DOHH2 (cell line): ENCODE measurements at regions not wholly inside any gene's neighbourhood (a gene's known extent, or its start where the extent isn't known, plus 50 kb on each side); places are given as distances from the start of the nearest gene placed in this dataset.

Source experiments
- H3F3A ChIP-seq: fragments of 200-600 bp; sonication (generic), shearing (Covaris generic); 2 replicates; pipeline ENCODE4 v1.6.0; 2016; ENCODE audit warnings: antibody characterized with exemption, mild to moderate bottlenecking; ENCODE audit not compliant: control insufficient read depth, insufficient read depth
- H3K27ac ChIP-seq: fragments of 200-600 bp; sonication (generic); 2 replicates; pipeline ENCODE4 v1.5.1; 2014; ENCODE audit warnings: low read depth, mild to moderate bottlenecking, low read length, moderate library complexity
- H3K27me3 ChIP-seq: fragments of 200-600 bp; sonication (generic); 2 replicates; pipeline ENCODE4 v1.6.1; 2014; ENCODE audit warnings: mild to moderate bottlenecking, low read length, mixed read lengths; ENCODE audit not compliant: control insufficient read depth
- H3K36me3 ChIP-seq: fragments of 200-600 bp; sonication (generic); 2 replicates; pipeline ENCODE4 v1.6.1; 2014; ENCODE audit warnings: mild to moderate bottlenecking, low read length, moderate library complexity, mixed read lengths; ENCODE audit not compliant: control insufficient read depth
- H3K4me1 ChIP-seq: fragments of 200-600 bp; sonication (generic); 2 replicates; pipeline ENCODE4 v1.6.1; 2014; ENCODE audit warnings: mild to moderate bottlenecking, low read length, mixed read lengths; ENCODE audit not compliant: control insufficient read depth
- H3K4me2 ChIP-seq: fragments of 200-600 bp; sonication (generic); 2 replicates; pipeline ENCODE4 v1.6.0; 2014; ENCODE audit warnings: mild to moderate bottlenecking, low read length, moderate library complexity
- H3K4me3 ChIP-seq: fragments of 200-600 bp; sonication (generic); 2 replicates; pipeline ENCODE4 v1.5.1; 2014; ENCODE audit warnings: mild to moderate bottlenecking, low read length, mixed read lengths
- H3K79me2 ChIP-seq: fragments of 200-600 bp; sonication (generic); 2 replicates; pipeline ENCODE4 v1.6.1; 2014; ENCODE audit warnings: mild to moderate bottlenecking, low read length, mixed read lengths; ENCODE audit not compliant: control insufficient read depth
- H3K9me2 ChIP-seq: fragments of 200-600 bp; sonication (generic); replicated peaks from 2 replicates; pipeline ENCODE4 v1.6.1; 2014; ENCODE audit warnings: mild to moderate bottlenecking, low read length, mixed read lengths; ENCODE audit not compliant: control insufficient read depth
- H3K9me3 ChIP-seq: fragments of 200-600 bp; sonication (generic); 2 replicates; pipeline ENCODE4 v1.6.1; 2014; ENCODE audit warnings: antibody characterized with exemption, low read length, mixed read lengths; ENCODE audit not compliant: control insufficient read depth, insufficient read depth
- H4K20me1 ChIP-seq: fragments of 200-600 bp; sonication (generic); 2 replicates; pipeline ENCODE4 v1.6.0; 2014; ENCODE audit warnings: low read depth, mild to moderate bottlenecking, antibody characterized with exemption, low read length, moderate library complexity; ENCODE audit not compliant: control insufficient read depth, insufficient read depth
- EZH2phosphoT487 ChIP-seq: fragments of 200-600 bp; sonication (generic); IDR thresholded peaks from 2 replicates; pipeline ENCODE4 v1.6.1; 2017; ENCODE audit warnings: borderline replicate concordance, mild to moderate bottlenecking, antibody characterized with exemption, low read length, moderate library complexity, mixed read lengths
- TF ChIP-seq, protein P1 (sequence below): fragments of 200-600 bp; sonication (generic); IDR thresholded peaks from one replicate; pipeline ENCODE4 v1.5.1; 2014; ENCODE audit warnings: antibody characterized with exemption, mild to moderate bottlenecking, low read depth, low read length; ENCODE audit not compliant: poor library complexity, severe bottlenecking

DNA sequence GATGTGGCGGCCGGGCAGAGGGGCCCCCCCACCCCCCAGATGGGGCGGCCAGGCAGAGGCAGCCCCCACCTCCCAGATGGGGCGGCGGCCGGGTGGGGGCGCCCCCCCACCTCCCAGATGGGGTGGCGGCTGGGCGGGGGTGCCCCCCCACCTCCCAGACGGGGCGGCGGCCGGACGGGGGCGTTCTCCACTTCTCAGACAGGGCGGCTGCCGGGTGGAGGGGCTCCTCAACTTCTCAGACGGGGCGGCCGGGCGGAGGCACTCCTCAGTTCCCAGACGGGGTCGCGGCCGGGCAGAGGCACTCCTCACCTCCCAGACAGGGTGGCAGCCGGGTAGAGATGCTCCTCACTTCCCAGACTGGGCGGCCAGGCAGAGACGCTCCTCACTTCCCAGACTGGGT, 469.8 kb downstream of the PCNX1 start:
- H3K9me2 ChIP-seq, result no peaks in the 10 kb centered on the region
- H3K4me3 ChIP-seq, result no peak overlapping the region
- H3K36me3 ChIP-seq, result no peaks in the 10 kb centered on the region
- H3K79me2 ChIP-seq, result peaks cover 54% of the 10 kb centered on the region
- H3K9me3 ChIP-seq, result peaks cover 3% of the 10 kb centered on the region; the same call in 1 of the 2 replicates
- no peaks in the 10 kb centered on the region for H3K27me3 ChIP-seq
- no peaks in the 10 kb centered on the region for H4K20me1 ChIP-seq
- H3K4me1 ChIP-seq, result no peaks in the 10 kb centered on the region
- TF ChIP-seq EZH2phosphoT487, result no peak
- TF ChIP-seq, protein P1, sequence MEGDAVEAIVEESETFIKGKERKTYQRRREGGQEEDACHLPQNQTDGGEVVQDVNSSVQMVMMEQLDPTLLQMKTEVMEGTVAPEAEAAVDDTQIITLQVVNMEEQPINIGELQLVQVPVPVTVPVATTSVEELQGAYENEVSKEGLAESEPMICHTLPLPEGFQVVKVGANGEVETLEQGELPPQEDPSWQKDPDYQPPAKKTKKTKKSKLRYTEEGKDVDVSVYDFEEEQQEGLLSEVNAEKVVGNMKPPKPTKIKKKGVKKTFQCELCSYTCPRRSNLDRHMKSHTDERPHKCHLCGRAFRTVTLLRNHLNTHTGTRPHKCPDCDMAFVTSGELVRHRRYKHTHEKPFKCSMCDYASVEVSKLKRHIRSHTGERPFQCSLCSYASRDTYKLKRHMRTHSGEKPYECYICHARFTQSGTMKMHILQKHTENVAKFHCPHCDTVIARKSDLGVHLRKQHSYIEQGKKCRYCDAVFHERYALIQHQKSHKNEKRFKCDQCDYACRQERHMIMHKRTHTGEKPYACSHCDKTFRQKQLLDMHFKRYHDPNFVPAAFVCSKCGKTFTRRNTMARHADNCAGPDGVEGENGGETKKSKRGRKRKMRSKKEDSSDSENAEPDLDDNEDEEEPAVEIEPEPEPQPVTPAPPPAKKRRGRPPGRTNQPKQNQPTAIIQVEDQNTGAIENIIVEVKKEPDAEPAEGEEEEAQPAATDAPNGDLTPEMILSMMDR, result no peak
- H3F3A ChIP-seq, result no peaks in the 10 kb centered on the region; the same call in 1 of the 2 replicates
- no peak overlapping the region for H3K4me2 ChIP-seq
- no peak overlapping the region for H3K27ac ChIP-seq

DNA sequence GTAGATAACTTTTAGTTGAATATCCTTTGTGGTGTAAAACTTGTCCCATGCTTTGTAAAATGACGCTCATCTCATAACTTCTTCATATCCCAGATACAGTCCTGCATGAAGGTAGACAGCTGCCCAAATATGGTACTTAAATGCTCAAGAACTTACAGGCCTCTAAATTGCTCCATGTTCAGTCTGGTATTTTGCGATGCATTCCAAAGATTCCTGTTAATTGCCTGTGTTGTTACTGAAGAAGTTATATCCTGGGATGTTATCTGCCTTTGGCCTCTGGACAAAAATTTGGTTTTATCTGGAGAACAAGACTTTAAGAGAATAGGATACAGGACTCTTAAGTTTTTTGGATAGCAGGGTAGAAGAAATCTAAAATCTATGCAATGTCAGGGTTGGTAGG, 473.0 kb downstream of the PCNX1 start:
- Histone ChIP-seq H4K20me1 (no peaks in the 10 kb centered on the region), H3K9me3 (peaks cover 3% of the 10 kb centered on the region; the same call in 1 of the 2 replicates), H3K4me1 (no peaks in the 10 kb centered on the region), H3F3A (no peaks in the 10 kb centered on the region; the same call in 1 of the 2 replicates), H3K9me2 (no peaks in the 10 kb centered on the region), H3K27ac (no peak overlapping the region), H3K4me3 (no peak overlapping the region), H3K79me2 (peaks cover 68% of the 10 kb centered on the region), H3K27me3 (no peaks in the 10 kb centered on the region), H3K36me3 (no peaks in the 10 kb centered on the region), H3K4me2 (no peak overlapping the region)
- TF ChIP-seq, protein P1, result no peak
- TF ChIP-seq EZH2phosphoT487, result no peak

DNA sequence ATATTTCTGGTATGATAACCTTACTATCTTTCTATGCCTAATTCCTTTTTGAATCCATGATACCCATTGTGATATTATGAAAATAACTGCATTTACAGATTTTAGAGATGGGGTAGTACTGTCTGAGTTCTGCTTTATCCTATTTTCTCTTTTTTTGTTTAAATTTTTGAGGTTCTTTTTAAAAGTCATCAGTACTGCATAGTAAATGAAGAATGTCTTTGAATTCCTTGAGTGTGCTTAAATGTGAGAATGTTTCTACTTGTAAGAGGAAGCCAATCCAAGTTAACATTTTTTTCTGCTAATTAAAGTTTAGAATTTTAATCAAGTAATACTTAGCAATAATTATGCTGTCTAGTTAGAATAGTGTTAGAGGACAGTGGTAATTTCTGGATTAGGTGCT, 474.6 kb downstream of the PCNX1 start:
- no peak overlapping the region for H3K27ac ChIP-seq
- no peaks in the 10 kb centered on the region for H3K9me2 ChIP-seq
- H3K4me1 ChIP-seq, result no peaks in the 10 kb centered on the region
- peaks cover 3% of the 10 kb centered on the region; the same call in 1 of the 2 replicates for H3K9me3 ChIP-seq
- TF ChIP-seq EZH2phosphoT487, result no peak
- H3K27me3 ChIP-seq, result no peaks in the 10 kb centered on the region
- H3K4me3 ChIP-seq, result no peak overlapping the region
- peaks cover 64% of the 10 kb centered on the region for H3K79me2 ChIP-seq
- H4K20me1 ChIP-seq, result no peaks in the 10 kb centered on the region
- H3F3A ChIP-seq, result no peaks in the 10 kb centered on the region
- H3K36me3 ChIP-seq, result no peaks in the 10 kb centered on the region
- H3K4me2 ChIP-seq, result no peak overlapping the region

DNA sequence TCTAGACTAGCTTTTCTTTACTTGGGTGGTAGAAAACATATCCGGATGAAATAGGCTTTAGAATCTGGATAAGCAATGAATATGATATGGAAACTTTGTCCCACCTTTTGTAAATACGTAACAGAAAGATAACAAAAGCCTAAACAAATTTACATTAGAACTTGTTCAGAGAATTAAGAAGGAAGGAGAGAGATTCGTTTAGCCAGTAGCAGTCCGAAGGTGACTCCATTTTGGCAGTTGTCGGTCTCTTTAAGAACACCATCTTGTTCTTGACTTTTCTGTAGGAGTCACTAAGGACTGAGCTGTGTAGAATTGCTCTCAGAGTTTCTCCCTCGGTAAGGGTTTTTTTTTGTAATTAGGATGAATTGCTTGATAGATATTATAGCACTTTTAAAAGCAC, 475.1 kb downstream of the PCNX1 start:
- Histone ChIP-seq H4K20me1 (no peaks in the 10 kb centered on the region), H3K79me2 (peaks cover 64% of the 10 kb centered on the region), H3K9me2 (no peaks in the 10 kb centered on the region), H3K36me3 (no peaks in the 10 kb centered on the region), H3F3A (no peaks in the 10 kb centered on the region), H3K27me3 (no peaks in the 10 kb centered on the region), H3K4me3 (no peak overlapping the region), H3K9me3 (peaks cover under 1% of the 10 kb centered on the region; the same call in 1 of the 2 replicates), H3K4me1 (no peaks in the 10 kb centered on the region), H3K4me2 (no peak overlapping the region), H3K27ac (no peak overlapping the region)
- no peak for TF ChIP-seq EZH2phosphoT487
